LNCAP (cell line): ENCODE measurements at regions not wholly inside any gene's neighbourhood (a gene's known extent, or its start where the extent isn't known, plus 50 kb on each side); places are given as distances from the start of the nearest gene placed in this dataset.

Experiments used
- CTCF ChIP-seq: fragments of 450-650 bp; IDR thresholded peaks from 2 replicates; pipeline ENCODE4 v1.5.1; 2017; ENCODE audit warnings: mild to moderate bottlenecking

- no peak for TF ChIP-seq CTCF
Measured at GRCh38 chr3:110758208-110758607, 313.4 kb upstream of the NECTIN3 start.

GRCh38 chr3:110767156-110767555 lies 304.5 kb upstream of the NECTIN3 start:
- no peak for TF ChIP-seq CTCF

- no peak for TF ChIP-seq CTCF
Measured at GRCh38 chr3:110767838-110768237, 303.8 kb upstream of the NECTIN3 start.

- no peak for TF ChIP-seq CTCF
Measured at GRCh38 chr3:110773413-110773954, 298.1 kb upstream of the NECTIN3 start.

- no peak for TF ChIP-seq CTCF
Measured at GRCh38 chr3:110774496-110775265, 296.9 kb upstream of the NECTIN3 start.

GRCh38 chr3:110779581-110779980 lies 292.0 kb upstream of the NECTIN3 start:
- no peak for TF ChIP-seq CTCF

GRCh38 chr3:110783541-110783940 lies 288.1 kb upstream of the NECTIN3 start:
- no peak for TF ChIP-seq CTCF

GRCh38 chr3:110788794-110789193 lies 282.8 kb upstream of the NECTIN3 start:
- TF ChIP-seq CTCF: no peak
